HG03521 (cell line): ENCODE measurements at regions not wholly inside any gene's neighbourhood (a gene's known extent, or its start where the extent isn't known, plus 50 kb on each side); places are given as distances from the start of the nearest gene placed in this dataset.
"Not testable (repeated sequence)": the region's sequence is repeated elsewhere in the genome, so short reads cannot be mapped to it uniquely, and the experiment has no call there.

ENCODE experiments used
- ATAC-seq: cut with Tn5 transposase; IDR thresholded peaks from one replicate; pipeline ENCODE4 v1.9.1; 2021; ENCODE audit warnings: mild to moderate bottlenecking, moderate library complexity; ENCODE audit not compliant: unreplicated experiment

DNA sequence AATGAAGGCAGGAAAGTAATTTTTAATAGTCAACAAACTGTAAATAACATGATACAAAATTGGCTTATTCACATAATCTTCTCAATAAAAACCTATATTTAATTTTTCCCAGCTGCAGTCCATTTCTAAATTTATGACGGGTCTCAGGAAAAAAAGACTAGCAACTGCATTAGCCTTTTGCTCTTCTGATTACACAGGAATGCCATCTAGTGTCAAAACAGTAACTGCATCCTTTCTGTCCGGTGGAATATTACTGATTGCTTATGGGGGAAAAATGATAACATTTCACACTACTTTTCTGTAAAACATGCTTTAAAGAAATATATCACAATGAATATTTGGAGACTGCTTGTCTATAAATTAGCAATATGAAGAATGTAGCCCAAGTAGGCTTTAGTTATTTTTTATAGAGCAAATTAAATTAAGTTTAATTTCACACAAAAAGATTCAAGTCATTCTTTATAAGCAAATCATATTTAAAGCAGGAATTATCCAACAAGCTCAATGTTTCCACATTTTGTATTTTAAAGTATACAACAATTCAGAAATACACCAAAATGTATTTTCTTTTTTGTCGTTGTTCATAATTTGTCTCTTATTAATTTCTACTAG, 534.7 kb downstream of the CDH10 start:
- no peak for ATAC-seq

GRCh38 chr5:24112420-24112819, 532.4 kb downstream of the CDH10 start:
- ATAC-seq = no peak

DNA sequence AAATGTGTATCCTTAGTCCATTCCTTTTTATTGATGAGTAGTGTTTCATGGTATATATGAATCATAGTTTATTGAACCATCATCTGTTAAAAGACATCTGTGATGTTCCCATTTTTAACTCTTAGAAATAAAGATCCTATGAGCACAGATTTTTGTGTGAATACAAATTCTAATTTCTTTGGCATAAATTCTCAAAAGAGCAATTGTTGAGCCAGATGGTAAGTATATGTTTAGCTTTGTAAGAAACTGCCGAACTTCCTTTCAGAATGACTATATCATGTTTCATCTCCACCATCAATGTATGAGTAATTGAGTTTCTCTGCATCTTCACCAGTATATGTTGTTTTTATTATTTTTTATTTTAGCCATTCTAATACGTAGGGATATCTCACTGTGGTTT, 526.4 kb downstream of the CDH10 start:
- no peak for ATAC-seq

DNA sequence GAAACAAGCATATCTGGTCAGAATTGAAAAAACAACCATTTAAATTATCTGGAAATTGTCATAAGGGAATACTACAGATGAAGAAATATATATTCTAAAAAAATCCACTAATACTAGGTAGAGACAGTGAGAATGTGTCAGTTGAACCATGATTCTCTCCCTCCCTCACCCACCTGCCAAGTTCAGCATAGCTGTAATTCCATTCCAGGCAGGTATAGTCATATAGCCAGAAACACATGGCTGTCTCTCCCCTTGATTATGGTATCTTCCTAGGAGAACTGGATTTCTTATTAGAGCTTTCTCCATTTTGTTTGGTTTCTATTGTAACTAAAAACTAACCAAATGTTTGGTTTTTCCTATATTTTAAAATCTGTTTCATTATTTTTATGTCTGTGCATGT, 509.2 kb downstream of the CDH10 start:
- ATAC-seq = no peak

GRCh38 chr5:24141046-24141445, 503.7 kb downstream of the CDH10 start:
- no peak for ATAC-seq

DNA sequence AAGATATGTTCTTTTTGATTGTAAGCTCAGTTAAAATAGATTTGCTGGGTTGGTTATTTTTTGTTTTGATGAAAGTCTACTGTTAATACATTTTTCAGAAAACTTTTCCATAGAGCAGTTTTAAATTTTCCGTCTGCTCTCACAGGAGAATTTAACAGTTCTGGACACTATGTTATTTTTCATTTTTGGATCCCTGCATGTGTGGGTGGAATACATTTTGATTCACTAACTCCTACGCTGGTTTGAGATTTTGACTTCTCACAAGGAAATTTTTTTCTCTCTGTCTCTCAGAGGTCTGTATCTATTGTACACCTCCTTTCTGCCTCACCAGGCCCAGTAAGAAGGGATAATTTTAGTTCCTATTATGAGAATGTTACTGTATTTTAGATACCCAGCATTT, 502.4 kb downstream of the CDH10 start:
- no peak for ATAC-seq

DNA sequence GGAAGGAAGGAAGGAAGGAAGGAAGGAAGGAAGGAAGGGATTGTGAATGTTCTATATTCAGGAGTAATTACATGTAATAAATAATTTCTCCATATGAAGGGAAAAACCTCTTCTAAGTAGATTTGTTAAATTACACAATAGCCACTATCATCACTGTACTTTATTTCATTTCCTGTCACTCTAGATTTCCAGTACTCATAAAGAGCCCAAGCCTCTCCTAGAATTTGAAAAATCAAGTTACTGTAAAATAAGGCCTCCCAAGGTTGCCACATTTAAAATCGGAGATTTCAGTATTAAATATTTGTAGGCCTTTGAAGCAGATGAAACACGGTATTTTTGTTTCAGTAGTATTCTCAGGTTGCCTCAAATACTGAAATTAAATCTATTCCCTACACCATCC, 499.0 kb downstream of the CDH10 start:
- no peak for ATAC-seq

- ATAC-seq = no peak
Observed at GRCh38 chr5:24161559-24161958, 483.2 kb downstream of the CDH10 start.

GRCh38 chr5:24162343-24162742, 482.4 kb downstream of the CDH10 start:
- ATAC-seq = no peak

DNA sequence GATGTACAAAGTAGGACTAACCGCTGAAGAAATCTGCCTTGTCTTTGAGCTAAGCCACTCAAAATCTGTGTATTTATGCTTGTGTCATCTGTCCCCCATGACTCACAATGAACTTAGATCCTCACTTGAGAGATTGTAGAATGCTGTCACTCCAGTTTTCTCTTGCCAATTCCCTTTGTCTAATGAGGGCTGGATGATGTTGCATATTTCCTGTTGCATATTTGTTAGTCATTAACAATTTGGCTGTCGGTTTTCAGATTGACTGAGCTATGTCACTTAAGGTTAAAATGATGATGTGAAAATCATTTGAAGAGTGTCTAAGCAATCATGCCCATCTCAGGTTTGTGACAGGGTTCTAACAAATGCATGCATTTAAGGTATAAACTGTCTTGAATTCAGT, 481.7 kb downstream of the CDH10 start:
- ATAC-seq = no peak

- ATAC-seq = no peak
Observed at GRCh38 chr5:24167806-24168205, 477.0 kb downstream of the CDH10 start.

GRCh38 chr5:24170026-24170425, 474.8 kb downstream of the CDH10 start:
- no peak for ATAC-seq

DNA sequence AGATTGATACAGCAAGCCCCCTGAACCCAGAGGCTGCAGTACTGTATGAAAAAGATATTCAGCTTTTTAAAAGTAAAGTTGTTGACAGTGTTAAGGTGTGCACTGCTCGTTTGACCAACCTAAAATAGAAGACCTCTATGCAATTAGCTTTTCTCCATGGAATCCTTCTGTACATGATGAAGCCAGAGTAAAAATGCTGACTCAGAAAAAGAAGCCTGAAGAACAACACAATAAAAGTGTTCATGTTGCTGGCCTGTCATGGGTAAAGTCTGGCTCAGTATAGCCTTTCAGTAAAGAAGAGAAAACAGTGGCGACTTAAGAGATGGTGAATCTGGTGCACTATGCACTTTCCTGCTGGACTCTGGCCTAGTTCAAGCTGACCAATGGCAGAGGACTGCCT, 473.8 kb downstream of the CDH10 start:
- not testable (repeated sequence) for ATAC-seq

- ATAC-seq = no peak
Observed at GRCh38 chr5:24177821-24178220, 467.0 kb downstream of the CDH10 start.

DNA sequence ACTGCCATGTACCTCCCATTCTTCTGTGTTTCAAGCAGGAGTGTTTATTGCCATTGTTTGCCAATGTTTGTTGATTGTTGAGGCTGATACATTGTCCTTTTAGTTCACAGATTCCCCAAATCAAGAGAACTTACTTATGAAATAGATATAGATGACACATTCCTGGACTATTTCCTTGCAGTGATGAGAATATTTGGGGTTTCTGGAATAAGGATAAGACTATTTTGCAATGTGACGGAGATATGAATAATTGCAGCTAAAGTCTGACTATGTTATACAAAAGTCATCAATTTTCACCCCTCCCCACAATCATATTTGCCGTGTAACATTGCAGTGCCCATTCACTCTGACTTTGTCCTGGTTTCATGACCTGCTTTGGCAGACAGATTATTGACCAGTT, 460.8 kb downstream of the CDH10 start:
- no peak for ATAC-seq

DNA sequence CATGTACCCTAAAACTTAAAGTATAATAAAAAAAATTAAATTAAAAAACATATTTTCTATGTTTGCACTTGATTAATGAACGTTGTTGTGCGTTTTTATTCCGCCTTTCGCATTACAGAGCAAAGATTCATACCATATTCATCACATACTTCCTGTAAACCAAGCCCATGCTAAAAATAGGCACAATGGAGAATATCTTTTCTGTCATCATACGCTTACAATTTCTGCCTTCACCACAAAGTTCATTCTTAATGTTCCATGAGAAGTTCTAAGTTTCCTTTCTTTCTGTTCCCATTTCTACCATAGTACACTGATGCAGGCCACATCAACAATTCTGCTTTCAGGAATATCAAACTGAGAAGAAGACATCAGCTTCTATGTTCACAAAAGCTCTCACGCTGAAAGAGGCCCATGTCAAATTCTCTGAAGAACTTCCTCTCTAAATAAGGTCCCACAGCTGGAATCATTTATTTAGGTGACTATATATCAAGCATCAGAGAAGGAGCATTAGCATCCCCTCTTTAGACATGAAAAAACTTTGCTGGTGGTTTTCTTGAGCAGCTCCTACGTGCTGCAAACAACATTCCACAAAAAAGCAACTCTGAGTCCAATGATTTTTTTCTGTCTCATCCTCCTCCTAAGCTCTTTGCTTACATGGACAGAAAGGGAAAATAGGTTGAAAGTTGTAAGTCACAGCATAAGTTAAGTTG, 456.4 kb downstream of the CDH10 start:
- no peak for ATAC-seq

- ATAC-seq = no peak
Observed at GRCh38 chr5:24196789-24197188, 448.0 kb downstream of the CDH10 start.

GRCh38 chr5:24208686-24209106, 436.1 kb downstream of the CDH10 start:
- no peak for ATAC-seq

GRCh38 chr5:24215114-24215513, 429.7 kb downstream of the CDH10 start:
- ATAC-seq = no peak

GRCh38 chr5:24222876-24223275, 421.9 kb downstream of the CDH10 start:
- ATAC-seq = no peak

- ATAC-seq = no peak
Observed at GRCh38 chr5:24225051-24225450, 419.7 kb downstream of the CDH10 start.

DNA sequence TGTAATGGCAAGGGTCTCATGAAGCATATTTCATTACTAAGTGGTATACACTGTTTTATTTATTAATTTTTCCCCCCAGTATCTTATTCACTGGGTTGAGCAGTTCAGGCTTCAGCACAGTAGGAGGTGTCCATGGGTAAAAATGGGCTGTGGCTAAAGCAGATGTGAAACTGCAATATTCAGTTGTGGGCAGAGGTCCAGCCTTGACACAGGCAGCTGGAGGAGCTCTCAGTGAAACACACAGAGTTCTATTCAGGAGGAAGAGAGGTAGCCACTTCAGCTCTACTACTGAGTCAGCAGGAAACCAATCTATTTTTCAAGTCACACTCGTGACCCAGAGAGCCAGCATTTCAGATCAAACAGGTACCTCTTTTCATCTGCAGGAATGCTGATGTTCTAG, 418.3 kb downstream of the CDH10 start:
- no peak for ATAC-seq

GRCh38 chr5:24227881-24228280, 416.9 kb downstream of the CDH10 start:
- not testable (repeated sequence) for ATAC-seq
